ENCODE measurements at regions not wholly inside any gene's neighbourhood (a gene's known extent, or its start where the extent isn't known, plus 50 kb on each side); places are given as distances from the start of the nearest gene placed in this dataset.

GRCh38 chr3:89971329-89971728, 863.9 kb downstream of the EPHA3 start:
- H3K36me3 ChIP-seq (ENCODE audit: control insufficient read depth in 4 of 4, insufficient read depth in 4 of 4, low read length in 4 of 4), result no peaks in the 10 kb centered on the region
- TF ChIP-seq CTCF (IDR thresholded peaks at IDR 0.05; ENCODE audit: control extremely low read depth, extremely low read depth), result no peak
- H3K4me3 ChIP-seq, result no peak overlapping the region
- no peak overlapping the region for H3K9ac ChIP-seq (ENCODE audit: insufficient read depth in 1 of 2, low read length in 2 of 2)
- H3K27ac ChIP-seq (ENCODE audit: low read depth in 1 of 2, low read length in 1 of 2), result no peak overlapping the region
- peaks cover 0 to 4% (median 0%) of the 10 kb centered on the region in 4 donors for H3K9me3 ChIP-seq (ENCODE audit: control insufficient read depth in 4 of 4, insufficient read depth in 3 of 4, low read length in 3 of 4)
- no peak for ATAC-seq (ENCODE audit: insufficient read depth, low FRiP score)
- DNase-seq, result no peak
- no peaks in the 10 kb centered on the region for H3K27me3 ChIP-seq (ENCODE audit: control insufficient read depth in 3 of 3, insufficient read depth in 3 of 3, low read length in 2 of 3)
- H3K4me1 ChIP-seq (ENCODE audit: control insufficient read depth in 5 of 5, insufficient read depth in 5 of 5, low read length in 5 of 5), result no peaks in the 10 kb centered on the region
- 89 to 94% methylated on average over 2 of the region's 2 CpGs for WGBS, 2 donors

- no peaks in the 10 kb centered on the region for H3K27me3 ChIP-seq (ENCODE audit: control insufficient read depth in 3 of 3, insufficient read depth in 3 of 3, low read length in 2 of 3)
- H3K4me1 ChIP-seq (ENCODE audit: control insufficient read depth in 5 of 5, insufficient read depth in 5 of 5, low read length in 5 of 5), result no peaks in the 10 kb centered on the region
- DNase-seq (no peak), ATAC-seq (ENCODE audit: insufficient read depth, low FRiP score) (no peak)
- no peak overlapping the region for H3K27ac ChIP-seq (ENCODE audit: low read depth in 1 of 2, low read length in 1 of 2)
- no peaks in the 10 kb centered on the region for H3K36me3 ChIP-seq (ENCODE audit: control insufficient read depth in 4 of 4, insufficient read depth in 4 of 4, low read length in 4 of 4)
- no peak for TF ChIP-seq CTCF (IDR thresholded peaks at IDR 0.05; ENCODE audit: control extremely low read depth, extremely low read depth)
- peaks cover 0 to 2% (median 0%) of the 10 kb centered on the region in 4 donors for H3K9me3 ChIP-seq (ENCODE audit: control insufficient read depth in 4 of 4, insufficient read depth in 3 of 4, low read length in 3 of 4)
- H3K4me3 ChIP-seq, result no peak overlapping the region
- H3K9ac ChIP-seq (ENCODE audit: insufficient read depth in 1 of 2, low read length in 2 of 2), result no peak overlapping the region
- WGBS, 2 donors, result 85 to 90% methylated on average over 2 of the region's 2 CpGs
These were observed 865.7 kb downstream of the EPHA3 start for GRCh38 chr3:89973156-89973555.

- ATAC-seq (ENCODE audit: insufficient read depth, low FRiP score) (no peak), DNase-seq (no peak)
- TF ChIP-seq CTCF (IDR thresholded peaks at IDR 0.05; ENCODE audit: control extremely low read depth, extremely low read depth), result no peak
- Histone ChIP-seq H3K4me3 (no peak overlapping the region), H3K27ac (ENCODE audit: low read depth in 1 of 2, low read length in 1 of 2) (no peak overlapping the region), H3K9ac (ENCODE audit: insufficient read depth in 1 of 2, low read length in 2 of 2) (no peak overlapping the region), H3K36me3 (ENCODE audit: control insufficient read depth in 4 of 4, insufficient read depth in 4 of 4, low read length in 4 of 4) (no peaks in the 10 kb centered on the region), H3K4me1 (ENCODE audit: control insufficient read depth in 5 of 5, insufficient read depth in 5 of 5, low read length in 5 of 5) (no peaks in the 10 kb centered on the region), H3K27me3 (ENCODE audit: control insufficient read depth in 3 of 3, insufficient read depth in 3 of 3, low read length in 2 of 3) (no peaks in the 10 kb centered on the region), H3K9me3 (ENCODE audit: control insufficient read depth in 4 of 4, insufficient read depth in 3 of 4, low read length in 3 of 4) (no peaks in the 10 kb centered on the region)
- 79 to 83% methylated on average over 5 of the region's 5 CpGs for WGBS, 2 donors
These were observed 867.6 kb downstream of the EPHA3 start for GRCh38 chr3:89974903-89975519.

GRCh38 chr3:89983449-89983848, 876.0 kb downstream of the EPHA3 start:
- 92 to 95% methylated on average over 2 of the region's 2 CpGs for WGBS, 2 donors
- ATAC-seq (ENCODE audit: insufficient read depth, low FRiP score) (no peak), DNase-seq (no peak)
- Histone ChIP-seq H3K27ac (ENCODE audit: low read depth in 1 of 2, low read length in 1 of 2) (no peak overlapping the region), H3K4me1 (ENCODE audit: control insufficient read depth in 5 of 5, insufficient read depth in 5 of 5, low read length in 5 of 5) (no peaks in the 10 kb centered on the region), H3K9ac (ENCODE audit: insufficient read depth in 1 of 2, low read length in 2 of 2) (no peak overlapping the region), H3K36me3 (ENCODE audit: control insufficient read depth in 4 of 4, insufficient read depth in 4 of 4, low read length in 4 of 4) (no peaks in the 10 kb centered on the region), H3K4me3 (no peak overlapping the region), H3K27me3 (ENCODE audit: control insufficient read depth in 3 of 3, insufficient read depth in 3 of 3, low read length in 2 of 3) (no peaks in the 10 kb centered on the region), H3K9me3 (ENCODE audit: control insufficient read depth in 4 of 4, insufficient read depth in 3 of 4, low read length in 3 of 4) (no peaks in the 10 kb centered on the region)
- TF ChIP-seq CTCF (IDR thresholded peaks at IDR 0.05; ENCODE audit: control extremely low read depth, extremely low read depth), result no peak
